OCI-LY3 (cell line): ENCODE measurements at regions not wholly inside any gene's neighbourhood (a gene's known extent, or its start where the extent isn't known, plus 50 kb on each side); places are given as distances from the start of the nearest gene placed in this dataset.

Experiments
- CTCF ChIP-seq: fragments of 200-600, 300-600 bp; sonication (generic); IDR thresholded peaks from 2 replicates; pipeline ENCODE4 v1.5.1; 2014; ENCODE audit warnings: antibody characterized with exemption, low read length, low read depth
- EZH2phosphoT487 ChIP-seq: fragments of 200-600 bp; shearing (Covaris generic); IDR thresholded peaks from 2 replicates; pipeline ENCODE4 v1.6.1; 2018; ENCODE audit warnings: antibody characterized with exemption, mixed run types, low read depth

- TF ChIP-seq CTCF, result no peak
- no peak for TF ChIP-seq EZH2phosphoT487
Measured at GRCh38 chr5:86974955-86975354, 292.7 kb upstream of the RASA1 start.
